NCI-H2107 treated with DMSO at 0.1 percent for 48 hours (cell line): ENCODE measurements at regions not wholly inside any gene's neighbourhood (a gene's known extent, or its start where the extent isn't known, plus 50 kb on each side); places are given as distances from the start of the nearest gene placed in this dataset.
A peak's percentile ranks its signal among the peaks of the same experiment; 100 is the strongest.
"Not testable (repeated sequence)": the region's sequence is repeated elsewhere in the genome, so short reads cannot be mapped to it uniquely, and the experiment has no call there.

Source experiments
- DNase-seq: peaks from one replicate; lab custom pipeline; 2025; ENCODE audit not compliant: unreplicated experiment; lab: John Stamatoyannopoulos, UW

- no peak for DNase-seq
These were observed 180.5 kb downstream of the ZFP64 start for GRCh38 chr20:52011093-52011492.

- no peak for DNase-seq
These were observed 181.0 kb downstream of the ZFP64 start for GRCh38 chr20:52010541-52010940.

- no peak for DNase-seq
These were observed 182.7 kb downstream of the ZFP64 start for GRCh38 chr20:52008874-52009273.

GRCh38 chr20:52004715-52005114 lies 186.9 kb downstream of the ZFP64 start:
- DNase-seq: no peak

- DNase-seq: no peak
These were observed 187.6 kb downstream of the ZFP64 start for GRCh38 chr20:52004018-52004417.

GRCh38 chr20:52003415-52003814 lies 188.2 kb downstream of the ZFP64 start:
- DNase-seq: no peak

- no peak for DNase-seq
These were observed 189.4 kb downstream of the ZFP64 start for GRCh38 chr20:52001999-52002666.

- DNase-seq: not testable (repeated sequence)
These were observed 194.2 kb downstream of the ZFP64 start for GRCh38 chr20:51997281-51997936.

- DNase-seq: no peak
These were observed 193.2 kb upstream of the SALL4 start for GRCh38 chr20:51995551-51995951.

GRCh38 chr20:51994751-51995417 lies 192.6 kb upstream of the SALL4 start:
- DNase-seq: no peak

- DNase-seq: no peak
These were observed 185.5 kb upstream of the SALL4 start for GRCh38 chr20:51987812-51988211.

GRCh38 chr20:51985013-51985415 lies 182.7 kb upstream of the SALL4 start:
- no peak for DNase-seq

- no peak for DNase-seq
These were observed 178.0 kb upstream of the SALL4 start for GRCh38 chr20:51980277-51980676.

- no peak for DNase-seq
These were observed 176.9 kb upstream of the SALL4 start for GRCh38 chr20:51979226-51979625.

GRCh38 chr20:51978070-51978501 lies 175.8 kb upstream of the SALL4 start:
- DNase-seq: no peak

- no peak for DNase-seq
These were observed 169.7 kb upstream of the SALL4 start for GRCh38 chr20:51972056-51972455.

- DNase-seq: no peak
These were observed 168.5 kb upstream of the SALL4 start for GRCh38 chr20:51970858-51971257.

GRCh38 chr20:51969191-51969590 lies 166.9 kb upstream of the SALL4 start:
- DNase-seq: no peak

- DNase-seq: no peak
These were observed 165.8 kb upstream of the SALL4 start for GRCh38 chr20:51968151-51968550.

GRCh38 chr20:51966296-51966971 lies 164.1 kb upstream of the SALL4 start:
- peak; percentile 3 for DNase-seq

GRCh38 chr20:51961964-51962761 lies 159.8 kb upstream of the SALL4 start:
- DNase-seq: no peak
